Liver (tissue), 7 donors: ENCODE measurements at regions not wholly inside any gene's neighbourhood (a gene's known extent, or its start where the extent isn't known, plus 50 kb on each side); places are given as distances from the start of the nearest gene placed in this dataset.

Experiments used
- DNase-seq: peaks from one replicate; pipeline ENCODE4 v3.0.0-alpha.2; 2017; ENCODE audit warnings: low spot score
- H3K27ac ChIP-seq, 2 donors: one replicate each; pipeline ENCODE4 v1.7.0; 2013; ENCODE audit warnings: inconsistent platforms in 2 of 2, low read length in 2 of 2, control low read depth in 1 of 2, low read depth in 1 of 2, mild to moderate bottlenecking in 1 of 2
- H3K27me3 ChIP-seq, 4 donors: one replicate each; pipeline versions ENCODE4 v1.6.1 to v1.7.0; 2013; ENCODE audit warnings: low read length in 3 of 4, inconsistent platforms in 1 of 4, mild to moderate bottlenecking in 1 of 4, moderate library complexity in 1 of 4; ENCODE audit not compliant: control insufficient read depth in 4 of 4, insufficient read depth in 4 of 4
- H3K36me3 ChIP-seq, 4 donors: one replicate each; pipeline versions ENCODE4 v1.6.1 to v1.7.0; 2013; ENCODE audit warnings: low read length in 3 of 4, mild to moderate bottlenecking in 3 of 4, low read depth in 1 of 4, moderate library complexity in 1 of 4; ENCODE audit not compliant: control insufficient read depth in 4 of 4, insufficient read depth in 3 of 4
- H3K4me1 ChIP-seq, 4 donors: one replicate each; pipeline versions ENCODE4 v1.6.1 to v1.7.0; 2013; ENCODE audit warnings: low read length in 3 of 4, mild to moderate bottlenecking in 3 of 4, moderate library complexity in 1 of 4; ENCODE audit not compliant: control insufficient read depth in 4 of 4, insufficient read depth in 4 of 4
- H3K4me3 ChIP-seq, 3 donors: one replicate each; pipeline versions ENCODE4 v1.6.1 to v1.7.0; 2013; ENCODE audit warnings: low read length in 3 of 3, control low read depth in 1 of 3, low read depth in 1 of 3, mild to moderate bottlenecking in 1 of 3
- H3K9ac ChIP-seq, 2 donors: one replicate each; pipeline ENCODE4 v1.7.0; 2013; ENCODE audit warnings: low read length in 2 of 2, mild to moderate bottlenecking in 2 of 2, moderate library complexity in 2 of 2, control low read depth in 1 of 2, low read depth in 1 of 2
- H3K9me3 ChIP-seq, 4 donors: one replicate each; pipeline versions ENCODE4 v1.6.1 to v1.7.0; 2013; ENCODE audit warnings: low read length in 3 of 4; ENCODE audit not compliant: control insufficient read depth in 4 of 4
- EGR1 ChIP-seq, 2 donors: IDR thresholded peaks; 2 replicates each; pipeline ENCODE4 v1.6.1; 2016 to 2018; ENCODE audit warnings: antibody characterized with exemption in 2 of 2, low read depth in 2 of 2
- FOXA1 ChIP-seq: IDR thresholded peaks from 2 replicates; pipeline ENCODE4 v1.6.1; 2016; ENCODE audit warnings: antibody characterized with exemption
- GABPA ChIP-seq, 2 donors: IDR thresholded peaks in 1 of 2; conservative IDR thresholded peaks in 1 of 2; 2 replicates each; pipeline ENCODE4 v1.6.1; 2016; ENCODE audit warnings: antibody characterized with exemption in 2 of 2, mild to moderate bottlenecking in 1 of 2, moderate library complexity in 1 of 2
- HNF4A ChIP-seq, 2 donors: conservative IDR thresholded peaks; 2 replicates each; pipeline ENCODE4 v1.6.1; 2016; ENCODE audit warnings: antibody characterized with exemption in 2 of 2, mild to moderate bottlenecking in 2 of 2
- HNF4G ChIP-seq: IDR thresholded peaks from 2 replicates; pipeline ENCODE4 v1.6.1; 2016; ENCODE audit warnings: antibody characterized with exemption
- JUND ChIP-seq, 2 donors: IDR thresholded peaks; 2 replicates each; pipeline ENCODE4 v1.6.1; 2016; ENCODE audit warnings: antibody characterized with exemption in 2 of 2
- MAX ChIP-seq: IDR thresholded peaks from 2 replicates; pipeline ENCODE4 v1.6.1; 2016; ENCODE audit warnings: antibody characterized with exemption
- NR2F2 ChIP-seq: IDR thresholded peaks from 2 replicates; pipeline ENCODE4 v1.6.1; 2016; ENCODE audit warnings: antibody characterized with exemption
- RAD21 ChIP-seq, 2 donors: IDR thresholded peaks; 2 replicates each; pipeline ENCODE4 v1.6.1; 2016; ENCODE audit warnings: antibody characterized with exemption in 2 of 2, mild to moderate bottlenecking in 2 of 2
- RXRA ChIP-seq, 2 donors: IDR thresholded peaks; 2 replicates each; pipeline ENCODE4 v1.6.1; 2017 to 2018; ENCODE audit warnings: antibody characterized with exemption in 2 of 2, mild to moderate bottlenecking in 1 of 2
- SP1 ChIP-seq: IDR thresholded peaks from 2 replicates; pipeline ENCODE4 v1.6.1; 2018; ENCODE audit warnings: antibody characterized with exemption, mild to moderate bottlenecking
- TAF1 ChIP-seq: conservative IDR thresholded peaks from 2 replicates; pipeline ENCODE4 v1.6.1; 2016; ENCODE audit warnings: antibody characterized with exemption, mild to moderate bottlenecking
- YY1 ChIP-seq: IDR thresholded peaks from 2 replicates; pipeline ENCODE4 v1.6.1; 2016; ENCODE audit warnings: antibody characterized with exemption, mild to moderate bottlenecking
- ZBTB33 ChIP-seq: IDR thresholded peaks from 2 replicates; pipeline ENCODE4 v1.6.1; 2016; ENCODE audit warnings: antibody characterized with exemption
- WGBS: extraction: QIAGEN DNeasy Blood & Tissue Kit; methylation state at CpG from one replicate; pipeline ENCODE4 v1.1.7; 2013; 5-methylcytosine and 5-hydroxymethylcytosine counted together
- TF ChIP-seq, protein P1 (sequence below): IDR thresholded peaks from 2 replicates; pipeline ENCODE4 v1.6.1; 2016; ENCODE audit warnings: antibody characterized with exemption
- TF ChIP-seq, protein P2 (sequence below): IDR thresholded peaks from 2 replicates; pipeline ENCODE4 v1.6.1; 2016; ENCODE audit warnings: antibody characterized with exemption, mild to moderate bottlenecking
- donor health status: healthy.
- donor health status: healthy.
- donor health status: healthy.
- donor health status: healthy.

DNA sequence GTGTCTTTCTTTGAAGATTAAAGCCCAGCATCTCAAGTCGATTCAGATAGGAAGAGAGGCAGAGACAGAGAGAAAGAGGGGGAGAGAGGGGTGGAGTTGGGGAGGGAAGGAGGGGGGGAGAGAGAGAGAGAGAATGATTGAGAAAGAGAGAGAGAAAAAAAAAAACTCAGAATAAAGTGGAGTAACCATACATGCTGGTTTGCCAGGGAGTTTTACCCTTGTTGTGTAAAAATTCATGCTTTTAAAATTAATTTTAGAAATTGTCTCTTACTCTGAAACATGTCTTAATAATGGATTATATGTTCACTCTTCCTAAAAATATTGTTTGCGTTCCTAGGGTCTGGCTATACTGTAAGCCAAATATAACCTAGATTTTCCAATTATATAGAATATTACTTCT, 908.5 kb downstream of the DSC3 start:
- Histone ChIP-seq H3K9ac (no peak overlapping the region), H3K4me3 (no peak overlapping the region), H3K27me3 (no peaks in the 10 kb centered on the region), H3K36me3 (no peaks in the 10 kb centered on the region), H3K4me1 (no peaks in the 10 kb centered on the region), H3K9me3 (peaks cover 0 to 8% (median under 1%) of the 10 kb centered on the region in 4 donors), H3K27ac (no peak overlapping the region)
- DNase-seq = no peak
- no peak for TF ChIP-seq MAX
- TF ChIP-seq, protein P1, sequence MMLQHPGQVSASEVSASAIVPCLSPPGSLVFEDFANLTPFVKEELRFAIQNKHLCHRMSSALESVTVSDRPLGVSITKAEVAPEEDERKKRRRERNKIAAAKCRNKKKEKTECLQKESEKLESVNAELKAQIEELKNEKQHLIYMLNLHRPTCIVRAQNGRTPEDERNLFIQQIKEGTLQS = no peak
- no peak for TF ChIP-seq EGR1 (IDR thresholded peaks at IDR 0.05; ENCODE audit: low read depth in 2 of 2)
- 81% methylated on average over 2 of the region's 2 CpGs for WGBS

GRCh38 chr18:30132959-30133358, 909.6 kb downstream of the DSC3 start:
- TF ChIP-seq EGR1 (IDR thresholded peaks at IDR 0.05; ENCODE audit: low read depth in 2 of 2) (no peak), HNF4G (no peak), FOXA1 (no peak), SP1 (no peak), HNF4A (conservative IDR thresholded peaks at IDR 0.05) (peak; percentile 25 to 31), ZBTB33 (no peak), MAX (no peak), RXRA (IDR thresholded peaks at IDR 0.05) (no peak)
- TF ChIP-seq, protein P1 = no peak
- Histone ChIP-seq H3K36me3 (no peaks in the 10 kb centered on the region), H3K9ac (no peak overlapping the region), H3K27ac (no peak overlapping the region), H3K9me3 (peaks cover 0 to 8% (median under 1%) of the 10 kb centered on the region in 4 donors), H3K4me3 (no peak overlapping the region), H3K27me3 (no peaks in the 10 kb centered on the region), H3K4me1 (no peaks in the 10 kb centered on the region)
- no peak for DNase-seq
- whole genome bisulfite sequencing = 48% methylated on average over 1 of the region's 1 CpG

GRCh38 chr18:30121397-30121796, 921.1 kb downstream of the DSC3 start:
- Histone ChIP-seq H3K9ac (no peak overlapping the region), H3K27me3 (no peaks in the 10 kb centered on the region), H3K4me3 (no peak overlapping the region), H3K27ac (no peak overlapping the region), H3K9me3 (peaks cover 0 to 4% (median under 1%) of the 10 kb centered on the region in 4 donors), H3K4me1 (no peaks in the 10 kb centered on the region), H3K36me3 (no peaks in the 10 kb centered on the region)
- 60% methylated on average over 1 of the region's 1 CpG for WGBS
- DNase-seq = no peak
- no peak for TF ChIP-seq YY1
- no peak for TF ChIP-seq ZBTB33
- no peak for TF ChIP-seq FOXA1
- no peak for TF ChIP-seq NR2F2
- no peak for TF ChIP-seq SP1
- TF ChIP-seq, protein P1 = no peak
- no peak for TF ChIP-seq EGR1 (IDR thresholded peaks at IDR 0.05; ENCODE audit: low read depth in 2 of 2)
- TF ChIP-seq HNF4A (conservative IDR thresholded peaks at IDR 0.05) = no peak
- no peak for TF ChIP-seq TAF1
- TF ChIP-seq GABPA (IDR thresholded peaks at IDR 0.05 in 1 of 2, conservative IDR thresholded peaks at IDR 0.05 in 1 of 2) = no peak
- TF ChIP-seq RAD21 (IDR thresholded peaks at IDR 0.05) = no peak
- no peak for TF ChIP-seq MAX
- TF ChIP-seq RXRA (IDR thresholded peaks at IDR 0.05) = no peak
- TF ChIP-seq, protein P2, sequence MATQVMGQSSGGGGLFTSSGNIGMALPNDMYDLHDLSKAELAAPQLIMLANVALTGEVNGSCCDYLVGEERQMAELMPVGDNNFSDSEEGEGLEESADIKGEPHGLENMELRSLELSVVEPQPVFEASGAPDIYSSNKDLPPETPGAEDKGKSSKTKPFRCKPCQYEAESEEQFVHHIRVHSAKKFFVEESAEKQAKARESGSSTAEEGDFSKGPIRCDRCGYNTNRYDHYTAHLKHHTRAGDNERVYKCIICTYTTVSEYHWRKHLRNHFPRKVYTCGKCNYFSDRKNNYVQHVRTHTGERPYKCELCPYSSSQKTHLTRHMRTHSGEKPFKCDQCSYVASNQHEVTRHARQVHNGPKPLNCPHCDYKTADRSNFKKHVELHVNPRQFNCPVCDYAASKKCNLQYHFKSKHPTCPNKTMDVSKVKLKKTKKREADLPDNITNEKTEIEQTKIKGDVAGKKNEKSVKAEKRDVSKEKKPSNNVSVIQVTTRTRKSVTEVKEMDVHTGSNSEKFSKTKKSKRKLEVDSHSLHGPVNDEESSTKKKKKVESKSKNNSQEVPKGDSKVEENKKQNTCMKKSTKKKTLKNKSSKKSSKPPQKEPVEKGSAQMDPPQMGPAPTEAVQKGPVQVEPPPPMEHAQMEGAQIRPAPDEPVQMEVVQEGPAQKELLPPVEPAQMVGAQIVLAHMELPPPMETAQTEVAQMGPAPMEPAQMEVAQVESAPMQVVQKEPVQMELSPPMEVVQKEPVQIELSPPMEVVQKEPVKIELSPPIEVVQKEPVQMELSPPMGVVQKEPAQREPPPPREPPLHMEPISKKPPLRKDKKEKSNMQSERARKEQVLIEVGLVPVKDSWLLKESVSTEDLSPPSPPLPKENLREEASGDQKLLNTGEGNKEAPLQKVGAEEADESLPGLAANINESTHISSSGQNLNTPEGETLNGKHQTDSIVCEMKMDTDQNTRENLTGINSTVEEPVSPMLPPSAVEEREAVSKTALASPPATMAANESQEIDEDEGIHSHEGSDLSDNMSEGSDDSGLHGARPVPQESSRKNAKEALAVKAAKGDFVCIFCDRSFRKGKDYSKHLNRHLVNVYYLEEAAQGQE = no peak
- no peak for TF ChIP-seq HNF4G
- no peak for TF ChIP-seq JUND (IDR thresholded peaks at IDR 0.05)
